HL-60/S4 (cell line): ENCODE measurements at regions not wholly inside any gene's neighbourhood (a gene's known extent, or its start where the extent isn't known, plus 50 kb on each side); places are given as distances from the start of the nearest gene placed in this dataset.
"Not testable (repeated sequence)": the region's sequence is repeated elsewhere in the genome, so short reads cannot be mapped to it uniquely, and the experiment has no call there.

Experiments
- in situ Hi-C: fragments of 300-500 bp; cut with MboI; formaldehyde crosslinking; loops from 2 replicates; pipeline ENCODE4 v1.14.3; 2022; ENCODE audit warnings: low sequenced_read_pairs

DNA sequence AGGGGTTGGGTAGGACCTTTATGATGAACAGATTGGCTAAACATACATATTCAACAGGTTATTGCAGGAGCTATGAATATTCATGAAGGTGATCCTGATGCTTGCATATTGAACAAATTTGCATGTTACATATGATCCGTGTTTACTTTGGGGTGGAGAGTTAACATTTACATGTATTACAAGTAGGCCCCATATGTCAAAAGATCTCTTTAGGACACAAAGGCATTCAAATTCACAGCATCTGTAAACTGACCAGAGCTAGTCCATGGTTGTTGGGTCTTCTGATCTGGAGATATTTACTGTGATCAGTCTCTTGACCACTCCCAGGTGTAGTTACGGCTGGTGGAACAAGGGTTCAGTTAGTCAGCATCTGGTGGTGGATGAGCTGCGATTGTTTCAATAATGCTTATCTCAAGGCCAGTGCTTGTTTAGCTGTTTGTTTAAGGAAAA lies 80.4 kb downstream of the PMAIP1 start:
- in situ Hi-C loops, result no loop called here

- in situ Hi-C loops, result no loop called here
Observed at GRCh38 chr18:59971871-59972428, 72.2 kb downstream of the PMAIP1 start.

DNA sequence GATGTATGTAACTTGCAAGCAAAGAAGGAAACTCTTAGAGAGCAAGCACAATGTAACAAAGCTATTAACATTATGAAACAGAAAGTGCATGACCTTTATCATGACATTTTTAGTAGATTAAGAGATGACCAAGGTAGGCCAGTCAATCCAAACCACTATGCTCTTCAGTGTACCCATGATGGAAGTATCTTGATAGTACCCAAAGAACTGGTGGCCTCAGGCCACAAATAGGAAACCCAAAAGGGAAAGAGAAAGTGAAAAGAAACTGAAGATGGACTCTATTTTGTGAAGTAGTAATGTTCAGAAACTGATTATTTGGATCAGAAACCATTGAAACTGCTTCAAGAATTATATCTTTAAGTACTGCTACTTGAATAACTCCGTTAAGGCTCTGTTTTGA lies 71.3 kb downstream of the PMAIP1 start:
- in situ Hi-C loops, result not testable (repeated sequence)

GRCh38 chr18:59969477-59970028 lies 69.8 kb downstream of the PMAIP1 start:
- in situ Hi-C loops, result not testable (repeated sequence)

DNA sequence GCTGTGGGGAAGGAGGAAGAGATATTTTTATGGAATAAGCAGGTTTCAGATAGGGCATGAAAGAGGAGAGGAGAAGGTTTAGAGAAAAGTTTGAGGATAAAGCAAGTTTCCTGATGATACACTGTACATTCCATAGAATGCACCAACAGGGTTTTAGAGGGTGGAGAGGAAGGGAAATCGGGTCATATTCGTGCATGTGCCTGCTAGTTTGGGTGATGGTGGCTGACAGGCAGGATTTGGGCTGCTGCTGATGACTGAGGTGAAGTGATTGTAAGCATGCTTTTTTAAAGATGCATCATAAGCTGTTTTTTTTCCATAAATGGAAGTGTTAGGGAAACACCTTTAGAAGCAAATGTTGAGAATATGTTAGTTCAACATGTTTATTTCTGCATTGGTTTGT lies 68.8 kb downstream of the PMAIP1 start:
- in situ Hi-C loops, result no loop called here

DNA sequence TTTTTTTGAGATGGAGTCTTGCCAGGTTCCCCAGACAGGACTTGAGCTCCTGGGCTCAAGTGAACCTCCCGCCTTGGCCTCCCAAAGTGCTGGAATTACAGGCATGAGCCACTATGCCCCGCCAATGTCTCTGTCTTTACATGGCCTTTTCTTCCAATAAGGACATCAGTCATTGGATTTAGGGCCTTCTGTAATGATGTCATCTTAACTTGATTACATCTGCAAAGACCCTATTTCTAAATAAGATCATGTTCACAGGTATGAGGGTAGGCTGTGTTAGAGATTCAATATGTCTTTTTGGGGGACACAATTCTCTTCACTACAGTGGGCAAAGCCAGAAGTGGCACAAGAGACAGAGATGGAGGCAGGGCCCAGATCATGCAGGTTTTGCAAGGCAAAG lies 68.1 kb downstream of the PMAIP1 start:
- in situ Hi-C loops, result no loop called here

GRCh38 chr18:59966913-59967312 lies 67.1 kb downstream of the PMAIP1 start:
- in situ Hi-C loops, result no loop called here

- in situ Hi-C loops, result no loop called here
Observed at GRCh38 chr18:59963229-59963628, 63.4 kb downstream of the PMAIP1 start.

DNA sequence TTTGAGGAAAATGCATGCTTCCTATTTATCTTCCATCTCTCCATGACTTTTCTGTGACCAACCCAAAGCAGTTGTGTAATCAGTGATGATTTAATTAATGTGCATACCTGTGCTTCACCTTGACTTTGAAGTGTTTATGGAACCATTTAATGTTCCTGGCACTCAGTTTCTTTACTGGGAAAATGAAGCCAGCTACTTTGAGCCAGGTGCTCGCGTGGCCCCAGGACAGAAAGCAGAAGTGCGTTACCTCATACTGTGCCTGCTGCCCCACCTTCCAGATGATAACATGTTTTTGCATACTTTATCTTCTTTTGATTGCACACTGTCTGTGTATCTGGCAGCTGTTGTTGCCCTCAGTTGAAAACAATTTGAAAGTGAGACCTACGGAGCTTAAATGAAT lies 61.3 kb downstream of the PMAIP1 start:
- in situ Hi-C loops, result no loop called here

GRCh38 chr18:59960272-59960671 lies 60.5 kb downstream of the PMAIP1 start:
- in situ Hi-C loops, result no loop called here

GRCh38 chr18:59959606-59960005 lies 59.8 kb downstream of the PMAIP1 start:
- in situ Hi-C loops, result no loop called here

GRCh38 chr18:59959073-59959472 lies 59.3 kb downstream of the PMAIP1 start:
- in situ Hi-C loops, result no loop called here

DNA sequence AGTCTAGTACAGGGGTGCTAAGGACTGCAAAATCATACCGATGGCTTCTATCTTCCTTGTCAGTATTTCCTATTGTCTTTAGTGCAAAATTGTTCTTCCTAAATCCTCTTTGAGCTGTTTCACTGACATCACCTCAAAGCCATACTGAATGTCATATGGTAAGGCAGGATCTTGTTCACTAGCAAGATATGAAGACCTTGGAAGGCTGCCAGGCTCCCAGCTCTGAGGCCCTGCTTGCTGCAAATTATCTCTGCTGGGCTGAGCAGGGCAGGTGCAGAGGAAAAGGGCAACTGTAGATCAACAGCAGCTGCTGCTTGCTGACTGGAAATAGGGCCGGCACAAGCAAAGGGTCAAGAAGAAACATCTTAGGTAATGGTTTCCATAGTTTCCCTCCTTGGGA lies 58.2 kb downstream of the PMAIP1 start:
- in situ Hi-C loops, result no loop called here

GRCh38 chr18:59954755-59955156 lies 55.0 kb downstream of the PMAIP1 start:
- in situ Hi-C loops, result no loop called here

DNA sequence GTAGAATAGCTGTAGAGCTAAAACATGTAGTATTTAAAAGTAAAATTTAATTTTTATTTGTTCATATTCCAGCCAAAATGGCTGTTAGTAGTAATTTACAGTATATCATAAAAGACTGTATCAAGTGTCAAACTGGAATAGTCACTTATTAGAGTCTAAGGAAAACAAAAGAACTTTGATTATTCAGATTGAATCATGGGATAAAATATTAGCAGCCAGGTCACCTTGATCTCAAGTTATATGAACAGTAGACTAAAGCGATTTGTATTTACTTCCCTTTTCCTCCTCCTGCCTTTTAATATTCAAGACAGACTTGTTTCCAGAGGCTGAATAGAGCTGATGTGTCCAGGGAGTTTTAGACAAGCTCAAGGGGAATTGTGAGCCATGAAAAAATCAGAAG lies 54.4 kb downstream of the PMAIP1 start:
- in situ Hi-C loops, result no loop called here
